Lower lobe of right lung (tissue), 2 donors: ENCODE measurements at regions not wholly inside any gene's neighbourhood (a gene's known extent, or its start where the extent isn't known, plus 50 kb on each side); places are given as distances from the start of the nearest gene placed in this dataset.

Source experiments
- ATAC-seq, 2 donors: fragments of 200-7000 bp; cut with Tn5 transposase; one replicate each; pipeline ENCODE4 v1.9.1; 2020 to 2022; ENCODE audit warnings: mild to moderate bottlenecking in 2 of 2, moderate library complexity in 2 of 2
- DNase-seq: peaks from one replicate; pipeline ENCODE4 v3.0.0-alpha.2; 2020
- H3K27ac ChIP-seq: fragments of 200-600 bp; one replicate; pipeline ENCODE4 v1.8.0; 2022
- H3K27me3 ChIP-seq: fragments of 200-600 bp; one replicate; pipeline ENCODE4 v1.8.0; 2022; ENCODE audit warnings: low read depth
- H3K36me3 ChIP-seq: fragments of 200-600 bp; one replicate; pipeline ENCODE4 v1.8.0; 2022; ENCODE audit warnings: mild to moderate bottlenecking
- H3K4me1 ChIP-seq: fragments of 200-600 bp; one replicate; pipeline ENCODE4 v1.8.0; 2022
- H3K4me3 ChIP-seq: fragments of 200-600 bp; one replicate; pipeline ENCODE4 v1.8.0; 2022; ENCODE audit warnings: mild to moderate bottlenecking
- H3K9me3 ChIP-seq: fragments of 200-600 bp; one replicate; pipeline ENCODE4 v1.8.0; 2022
- CTCF ChIP-seq: fragments of 200-600 bp; IDR thresholded peaks from one replicate; pipeline ENCODE4 v1.8.0; 2022; ENCODE audit warnings: antibody characterized with exemption, mild to moderate bottlenecking
- intact Hi-C: fragments of 100-400 bp; cut with DNase I; formaldehyde crosslinking; loops from one replicate; pipeline ENCODE4 v1.11.0; 2022
- donor health status: DM: no; HTN: yes; CAD: no; lungs with severe emphysema.

GRCh38 chr2:42861321-42861720 lies 68.9 kb upstream of the HAAO start:
- Histone ChIP-seq H3K27me3 (no peaks in the 10 kb centered on the region), H3K9me3 (peaks cover 4% of the 10 kb centered on the region), H3K36me3 (no peaks in the 10 kb centered on the region), H3K4me3 (no peak overlapping the region), H3K27ac (no peak overlapping the region), H3K4me1 (peaks cover 7% of the 10 kb centered on the region)
- TF ChIP-seq CTCF = no peak
- ATAC-seq (no peak), DNase-seq (no peak)
- intact Hi-C loops = loop anchor here (10.0 kb wide), 1 partner anchor 83 kb away; no protein-coding TSS in a partner anchor

- no peak for DNase-seq
- TF ChIP-seq CTCF = no peak
- Histone ChIP-seq H3K9me3 (peaks cover 4% of the 10 kb centered on the region), H3K27me3 (no peaks in the 10 kb centered on the region), H3K4me1 (peaks cover 4% of the 10 kb centered on the region), H3K36me3 (no peaks in the 10 kb centered on the region), H3K4me3 (no peak overlapping the region), H3K27ac (no peak overlapping the region)
- intact Hi-C loops = loop anchor here (10.0 kb wide), 1 partner anchor 84 kb away; no protein-coding TSS in a partner anchor
- ATAC-seq = no peak
Measured at GRCh38 chr2:42860319-42861094, 68.1 kb upstream of the HAAO start.

DNA sequence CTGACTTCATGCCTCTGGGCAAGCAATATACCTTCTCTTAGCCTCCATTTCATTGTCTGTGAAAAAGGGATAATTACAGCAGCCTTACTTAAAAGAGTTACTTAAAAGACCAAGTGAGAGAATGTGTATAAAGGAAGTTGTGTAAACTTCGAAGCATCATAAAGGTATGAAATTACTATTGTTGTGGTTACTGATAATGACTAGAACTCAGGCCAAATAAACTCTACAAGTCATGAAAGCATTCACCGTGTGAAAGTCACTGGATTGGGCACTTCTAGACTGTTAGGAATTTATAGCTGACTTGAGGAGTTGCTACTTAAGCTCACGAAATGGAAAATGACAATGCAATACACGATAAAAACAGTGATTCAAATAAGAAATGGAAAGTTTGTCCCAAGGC lies 67.4 kb upstream of the HAAO start:
- Histone ChIP-seq H3K27ac (no peak overlapping the region), H3K27me3 (no peaks in the 10 kb centered on the region), H3K4me3 (no peak overlapping the region), H3K36me3 (no peaks in the 10 kb centered on the region), H3K9me3 (peaks cover 4% of the 10 kb centered on the region), H3K4me1 (peaks cover 4% of the 10 kb centered on the region)
- DNase-seq = no peak
- no peak for TF ChIP-seq CTCF
- ATAC-seq = no peak
- intact Hi-C loops = loop anchor here (10.0 kb wide), 1 partner anchor 85 kb away; no protein-coding TSS in a partner anchor

DNA sequence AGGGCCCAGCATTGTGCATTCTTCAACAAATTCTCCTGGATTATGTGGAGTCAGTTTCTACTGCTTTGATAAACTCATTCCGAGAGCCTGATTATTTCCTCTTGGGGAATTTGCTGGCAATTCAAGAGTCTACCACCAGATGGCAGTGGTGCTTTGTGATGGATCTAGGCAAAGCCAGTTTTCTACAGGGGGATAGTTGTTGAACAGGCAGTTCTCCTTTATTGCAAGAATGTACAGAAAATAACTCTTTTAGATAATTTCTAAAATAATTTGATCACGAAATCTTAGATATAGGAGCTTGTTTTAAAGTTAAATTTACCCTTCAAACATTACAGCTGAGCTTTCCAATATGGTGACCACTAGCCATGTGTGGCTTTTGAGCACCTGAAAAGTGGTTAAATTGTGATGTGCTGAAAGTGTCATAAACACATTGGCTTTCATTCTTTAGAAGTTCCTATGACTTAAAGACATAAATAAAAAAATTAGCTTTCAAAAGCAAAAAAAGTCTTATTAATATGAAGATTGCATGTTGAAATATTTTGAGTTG lies 66.7 kb upstream of the HAAO start:
- intact Hi-C loops = no loop called here
- H3K4me1 ChIP-seq = peaks cover 11% of the 10 kb centered on the region
- no peak for DNase-seq
- no peaks in the 10 kb centered on the region for H3K27me3 ChIP-seq
- ATAC-seq = peak in 1 of 2 donors; percentile 50
- no peak overlapping the region for H3K27ac ChIP-seq
- H3K4me3 ChIP-seq = no peak overlapping the region
- peaks cover 4% of the 10 kb centered on the region for H3K9me3 ChIP-seq
- H3K36me3 ChIP-seq = no peaks in the 10 kb centered on the region
- peak; percentile 93 for TF ChIP-seq CTCF

DNA sequence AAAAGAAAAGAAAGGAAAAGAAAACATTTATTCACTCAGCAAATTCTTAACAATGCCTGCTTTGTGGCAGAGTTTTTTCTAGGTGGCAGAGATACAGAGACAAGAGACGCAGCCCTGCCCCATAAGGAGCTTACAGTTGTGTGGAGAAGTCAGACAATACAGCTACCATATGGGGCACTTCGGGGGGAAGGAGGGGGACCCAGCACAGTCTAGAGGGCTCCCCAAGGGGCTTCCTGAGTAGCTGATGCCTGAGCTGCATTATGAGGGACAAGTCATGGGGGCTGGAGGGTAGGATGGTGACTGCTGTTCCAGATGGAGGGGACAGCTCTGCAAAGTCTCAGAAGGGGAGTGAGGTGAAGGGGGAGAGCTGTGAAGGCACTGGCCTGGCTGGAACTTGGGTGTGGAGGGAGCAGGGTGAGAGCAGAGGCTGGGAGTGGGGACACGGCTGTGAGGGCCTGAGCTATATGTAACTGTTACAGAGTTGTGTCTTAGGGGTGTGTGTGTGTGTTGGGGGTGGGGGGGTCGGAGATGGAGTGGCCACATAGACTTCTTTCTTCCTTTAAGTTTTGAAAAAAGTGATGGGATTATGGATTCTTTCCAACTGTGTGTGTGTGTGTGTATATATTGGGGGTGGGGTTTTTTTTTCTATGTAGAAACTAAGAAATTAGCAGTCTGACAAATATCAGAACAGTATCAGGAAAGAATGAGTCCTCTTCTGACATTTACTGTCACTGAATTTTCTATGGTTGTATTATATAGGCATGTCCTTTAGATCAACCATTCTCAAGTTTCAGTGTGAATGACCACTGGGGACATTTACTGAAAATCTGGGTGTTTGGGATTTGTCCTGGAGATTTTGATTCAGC lies 66.0 kb upstream of the HAAO start:
- H3K9me3 ChIP-seq = peaks cover 4% of the 10 kb centered on the region
- ATAC-seq (no peak), DNase-seq (no peak)
- no peak overlapping the region for H3K4me3 ChIP-seq
- H3K27me3 ChIP-seq = no peaks in the 10 kb centered on the region
- H3K27ac ChIP-seq = no peak overlapping the region
- no peaks in the 10 kb centered on the region for H3K36me3 ChIP-seq
- H3K4me1 ChIP-seq = peaks cover 18% of the 10 kb centered on the region
- TF ChIP-seq CTCF = no peak
- intact Hi-C loops = no loop called here
